NCI-H510A (cell line): ENCODE measurements at regions not wholly inside any gene's neighbourhood (a gene's known extent, or its start where the extent isn't known, plus 50 kb on each side); places are given as distances from the start of the nearest gene placed in this dataset.
"Not testable (repeated sequence)": the region's sequence is repeated elsewhere in the genome, so short reads cannot be mapped to it uniquely, and the experiment has no call there.

ENCODE experiments used
- DNase-seq: peaks from one replicate; lab custom pipeline; 2025; lab: John Stamatoyannopoulos, UW

DNA sequence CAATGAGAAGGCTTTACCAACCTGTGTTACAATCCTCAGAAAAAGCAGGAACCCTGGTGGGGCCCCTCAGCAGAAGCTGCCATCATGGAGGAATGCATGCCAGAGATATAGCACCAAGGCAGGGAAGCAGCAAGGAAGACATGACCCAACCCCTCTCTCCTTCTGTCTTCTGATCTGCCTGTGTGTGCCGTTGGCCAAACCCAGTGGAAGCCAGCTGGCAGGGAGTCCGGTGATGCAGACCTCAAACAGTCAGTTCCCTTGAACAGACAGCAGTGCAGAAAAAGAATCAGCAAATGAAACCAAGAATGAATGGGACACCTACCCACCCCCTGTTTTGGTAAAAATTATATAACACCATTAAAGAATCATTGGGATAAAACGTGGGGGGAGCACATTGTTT is 234.2 kb downstream of the ZNF608 start:
- DNase-seq = no peak

DNA sequence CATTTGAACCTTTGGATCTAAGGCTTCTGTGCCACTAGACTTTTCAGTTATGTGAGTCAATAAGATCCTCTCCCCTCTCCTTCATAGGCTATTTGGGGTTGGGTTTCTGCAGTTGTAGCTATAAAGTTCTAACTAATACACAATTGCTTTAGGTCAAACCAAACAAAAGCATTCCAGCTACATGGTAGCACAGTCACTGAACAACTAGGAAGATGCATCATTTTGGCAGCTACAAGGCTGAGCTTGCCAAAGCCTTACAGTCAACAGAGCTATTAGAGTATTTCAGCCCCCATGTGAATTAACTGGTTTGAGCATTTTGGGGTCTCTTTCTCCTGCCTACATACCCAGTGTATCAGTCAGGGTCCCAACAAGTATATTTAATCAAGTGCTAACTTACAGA is 234.6 kb downstream of the ZNF608 start:
- no peak for DNase-seq

DNA sequence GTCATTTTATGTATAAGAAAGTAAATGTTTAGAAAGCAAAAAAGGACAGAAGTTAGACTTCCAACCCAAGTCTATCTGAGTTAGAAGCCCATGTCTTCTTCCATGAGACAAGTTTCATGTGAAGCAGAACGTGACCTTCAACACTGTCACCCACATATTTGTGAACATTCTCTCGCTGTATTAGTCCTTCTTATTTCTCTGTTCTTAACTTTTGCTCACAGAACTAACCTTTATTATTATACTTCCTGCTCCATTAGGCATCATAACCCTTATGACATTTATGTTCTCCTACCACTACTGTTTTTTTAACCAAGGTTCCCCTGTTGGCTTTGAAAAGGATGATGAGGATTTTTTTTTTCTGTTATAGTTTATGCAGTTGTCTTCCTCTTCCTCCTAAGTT is 238.8 kb downstream of the ZNF608 start:
- no peak for DNase-seq

DNA sequence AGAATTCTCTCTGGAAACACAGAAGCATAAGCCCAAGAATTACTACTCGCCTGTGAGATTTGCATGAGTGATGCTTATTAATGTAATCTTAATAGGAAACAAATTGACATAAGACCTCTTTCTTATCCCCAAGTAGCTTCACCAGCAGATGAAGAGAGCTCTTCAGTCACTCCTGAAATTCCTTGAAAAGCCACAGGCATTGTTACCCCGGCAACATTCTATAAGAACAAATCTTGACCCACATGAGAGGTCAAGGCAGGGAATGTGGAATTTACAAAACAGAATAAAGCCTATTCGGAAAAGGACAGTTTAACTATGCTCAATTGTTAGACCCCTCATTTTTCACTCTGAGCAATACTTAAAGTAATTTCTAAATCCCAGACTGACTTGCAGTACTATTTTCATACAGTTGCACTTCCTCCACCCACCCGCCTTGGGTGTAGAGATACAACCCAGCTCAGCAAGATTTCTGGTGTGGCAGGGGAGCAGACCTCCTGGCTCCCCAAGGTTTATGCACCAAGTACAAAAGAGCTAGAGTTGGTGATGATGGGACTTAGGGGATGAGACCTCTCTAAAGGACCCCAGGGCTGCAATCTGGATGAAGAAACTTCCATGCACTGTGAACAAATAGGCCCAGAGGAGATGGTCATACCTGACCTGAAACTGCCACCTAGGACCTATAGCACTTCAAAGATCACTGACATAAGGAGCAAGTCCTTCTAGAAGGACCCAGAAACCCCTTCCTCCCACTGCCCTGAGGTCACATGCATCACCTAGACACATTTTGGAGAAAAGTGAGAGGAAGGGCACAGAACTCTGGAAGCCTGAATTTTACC is 242.1 kb downstream of the ZNF608 start:
- no peak for DNase-seq

DNA sequence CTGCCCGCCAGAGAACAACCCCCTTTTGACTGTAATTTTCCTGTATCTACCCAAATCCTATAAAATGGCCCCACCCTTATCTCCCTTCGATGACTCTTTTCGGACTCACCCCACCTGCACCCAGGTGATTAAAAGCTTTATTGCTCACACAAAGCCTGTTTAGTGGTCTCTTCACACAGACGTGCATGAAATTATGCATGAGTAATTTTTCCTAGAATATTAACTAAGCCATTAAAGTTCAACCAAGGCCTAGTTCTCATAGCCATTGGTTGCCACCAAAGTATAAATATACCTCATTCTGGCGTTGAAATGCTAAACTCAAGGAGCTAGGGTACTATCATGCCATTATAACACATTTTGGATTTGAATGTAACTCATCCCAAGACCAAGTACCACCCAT is 243.9 kb downstream of the ZNF608 start:
- no peak for DNase-seq

DNA sequence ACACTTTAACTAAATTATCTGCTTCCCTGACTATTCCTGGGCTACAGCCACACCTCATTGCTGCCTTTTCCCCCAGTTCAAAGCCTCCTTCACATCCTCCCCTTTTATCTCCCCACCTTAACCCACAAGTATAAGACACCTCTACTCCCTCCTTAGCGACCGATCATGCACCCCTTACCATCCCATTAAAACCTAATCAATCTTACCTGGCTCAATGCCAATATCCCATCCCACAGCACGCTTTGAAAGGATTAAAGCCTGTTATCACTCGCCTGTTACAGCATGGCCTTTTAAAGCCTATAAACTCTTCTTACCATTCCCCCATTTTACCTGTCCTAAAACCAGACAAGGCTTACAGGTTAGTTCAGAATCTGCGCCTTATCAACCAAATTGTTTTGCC is 246.6 kb downstream of the ZNF608 start:
- not testable (repeated sequence) for DNase-seq

DNA sequence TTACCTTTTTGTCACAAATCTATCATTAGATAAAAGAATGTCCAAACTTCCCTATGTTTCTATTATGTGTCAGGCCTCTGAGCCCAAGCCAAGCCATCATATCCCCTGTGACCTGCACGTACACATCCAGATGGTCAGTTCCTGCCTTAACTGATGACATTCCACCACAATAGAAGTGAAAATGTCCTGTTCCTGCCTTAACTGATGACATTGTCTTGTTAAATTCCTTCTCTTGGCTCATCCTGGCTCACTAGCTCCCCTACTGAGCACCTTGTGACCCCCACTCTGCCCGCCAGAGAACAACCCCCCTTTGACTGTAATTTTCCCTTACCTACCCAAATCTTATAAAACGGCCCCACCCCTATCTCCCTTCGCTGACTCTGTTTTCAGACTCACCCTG is 249.5 kb downstream of the ZNF608 start:
- not testable (repeated sequence) for DNase-seq

DNA sequence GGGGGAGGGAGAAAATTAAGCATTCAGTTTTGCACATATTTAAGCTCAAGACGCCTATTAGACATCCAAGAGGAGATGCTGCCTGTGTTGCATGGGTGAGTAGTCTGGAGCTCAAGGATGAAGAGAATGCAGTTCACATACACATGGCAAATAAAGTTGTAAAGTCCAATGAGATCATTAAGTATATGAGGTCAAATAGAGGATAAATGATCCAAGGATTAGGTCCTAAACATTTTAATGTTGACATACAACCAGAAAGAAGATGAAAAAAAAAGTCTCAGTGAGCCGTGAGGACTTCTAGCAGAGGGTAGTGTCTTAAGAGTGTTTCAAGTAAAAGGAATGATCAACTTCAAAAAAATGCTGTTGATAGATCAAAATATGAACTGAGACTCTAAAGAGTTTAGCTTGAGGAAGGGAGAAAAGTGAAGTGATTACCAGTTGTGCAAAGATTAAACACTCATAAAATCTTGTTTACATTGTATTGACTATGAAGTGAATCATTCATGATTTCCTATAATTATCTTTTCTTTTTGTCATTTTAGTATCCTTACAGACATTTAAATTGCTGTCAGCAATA is 251.8 kb downstream of the ZNF608 start:
- no peak for DNase-seq

DNA sequence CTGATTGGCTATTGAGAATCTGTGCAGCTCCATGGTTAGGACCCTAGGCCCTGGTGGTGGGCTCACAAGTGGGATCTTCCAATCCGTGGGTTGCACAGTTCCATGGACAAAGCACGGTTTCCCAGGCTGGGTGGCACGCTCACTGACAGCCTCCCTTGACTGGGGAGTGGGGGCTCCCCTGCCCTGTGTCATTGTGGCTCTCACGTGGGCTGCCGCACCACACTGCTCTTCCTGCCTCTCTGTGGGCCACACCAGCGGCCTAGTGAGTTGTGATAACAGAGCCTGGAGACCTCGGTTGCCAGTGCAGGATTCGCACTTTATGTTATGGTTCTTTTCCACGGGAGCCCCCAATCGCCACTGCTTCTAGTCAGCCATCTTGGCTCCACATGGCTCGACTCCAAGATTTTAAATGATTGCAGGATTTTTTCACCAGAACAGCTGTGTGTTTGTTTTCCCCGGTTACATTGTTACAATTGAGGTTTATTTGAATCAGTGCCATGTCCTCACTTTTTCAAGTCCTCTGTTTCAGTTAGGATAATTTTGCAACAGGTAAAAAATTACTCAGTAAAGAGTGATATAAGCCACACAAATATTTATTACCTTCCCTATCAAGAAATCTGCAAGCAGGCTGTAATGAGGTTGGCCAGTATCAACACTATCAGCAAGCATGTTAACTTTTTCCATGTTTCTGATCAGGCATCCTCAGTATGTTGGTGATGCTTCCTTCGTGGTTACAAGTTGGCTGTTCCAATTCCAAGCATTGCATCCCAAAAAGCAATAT is 253.8 kb downstream of the ZNF608 start:
- DNase-seq = no peak

DNA sequence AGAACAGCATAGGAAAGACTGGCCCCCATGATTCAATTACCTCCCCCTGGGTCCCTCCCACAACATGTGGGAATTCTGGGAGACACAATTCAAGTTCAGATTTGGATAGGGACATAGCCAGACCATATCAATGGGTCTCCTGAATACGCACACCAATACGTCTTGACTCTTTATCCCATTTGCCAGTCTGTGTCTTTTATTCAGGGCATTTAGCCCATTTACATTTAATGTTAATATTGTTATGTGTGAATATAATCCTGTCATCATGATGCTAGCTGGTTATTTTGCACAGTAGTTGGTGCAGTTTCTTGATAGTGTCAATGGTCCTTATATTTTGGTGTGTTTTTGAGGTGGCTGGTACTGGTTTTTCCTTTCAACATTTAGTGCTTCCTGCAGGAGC is 256.1 kb downstream of the ZNF608 start:
- not testable (repeated sequence) for DNase-seq

DNA sequence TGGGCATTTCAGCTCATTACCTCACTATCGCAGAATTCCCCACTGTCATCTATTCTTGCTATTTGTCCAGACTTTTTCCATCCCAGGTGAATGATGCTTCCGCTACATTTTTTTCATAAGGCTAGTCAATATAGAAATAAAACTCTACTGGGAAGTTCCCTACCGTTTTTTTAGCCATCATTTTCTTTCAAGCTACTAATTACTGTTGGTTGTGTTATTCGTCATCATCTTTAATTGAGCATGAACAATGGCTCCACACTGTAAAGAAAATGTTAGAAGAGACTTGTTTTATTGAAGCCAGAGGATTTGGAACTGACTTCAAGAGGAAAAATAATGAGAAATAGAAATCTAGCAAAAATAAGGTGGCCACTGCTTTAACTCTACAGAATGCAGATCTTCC is 265.0 kb downstream of the ZNF608 start:
- DNase-seq = no peak

DNA sequence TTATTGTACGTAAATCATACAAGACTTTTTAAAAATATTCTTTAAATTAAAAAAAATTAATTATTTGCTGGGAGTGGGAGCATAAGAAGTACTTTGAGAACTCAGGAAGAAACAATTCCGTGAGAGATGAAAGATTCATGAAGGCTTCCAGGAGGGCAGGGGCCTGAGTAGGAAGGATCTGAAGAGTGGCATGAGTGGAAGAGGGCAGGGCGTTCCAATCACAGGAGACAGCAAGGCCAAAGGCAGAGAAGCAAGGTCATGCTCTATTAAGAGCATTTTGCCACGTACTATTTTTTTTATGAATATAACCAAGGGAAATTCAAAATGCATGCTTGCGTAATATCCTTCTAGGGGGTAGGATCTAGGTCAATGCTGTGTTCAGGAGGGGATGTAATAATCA is 265.5 kb downstream of the ZNF608 start:
- no peak for DNase-seq

DNA sequence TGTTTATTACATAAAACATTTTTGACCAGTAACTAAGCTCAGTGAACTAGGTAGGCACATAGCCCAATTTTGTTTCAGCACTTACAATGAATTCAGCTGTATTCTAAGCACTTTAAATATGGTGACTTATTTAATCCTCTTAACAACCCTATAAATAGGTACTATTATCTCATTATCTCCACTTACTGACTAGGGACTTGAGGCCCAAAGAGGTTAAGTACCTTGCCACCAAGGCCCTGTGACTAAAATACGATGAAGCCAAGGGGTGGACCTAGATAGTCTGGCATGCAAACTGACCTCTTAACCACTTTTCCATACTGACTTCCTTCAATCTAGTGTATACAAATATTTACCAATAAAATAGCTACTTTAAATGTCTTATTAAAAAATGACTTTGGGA is 266.4 kb downstream of the ZNF608 start:
- DNase-seq = no peak

DNA sequence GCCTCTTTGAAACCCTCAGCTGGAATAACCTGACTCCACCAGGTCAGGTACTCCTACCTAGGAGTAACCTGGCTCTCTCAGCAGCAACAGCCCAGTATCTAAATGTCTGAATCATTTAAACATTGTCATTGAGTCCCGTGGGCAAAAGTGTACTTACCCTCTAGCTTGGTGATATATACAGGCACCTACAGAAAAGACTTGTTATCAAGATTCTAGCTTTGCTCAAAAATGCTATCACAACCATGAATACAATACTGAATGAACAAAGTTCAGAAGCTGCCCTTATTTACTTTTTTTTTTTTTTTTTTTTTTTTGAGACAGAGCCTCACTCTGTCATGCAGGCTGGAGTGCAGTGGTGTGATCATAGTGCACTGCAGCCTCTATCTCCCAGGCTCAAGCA is 268.2 kb downstream of the ZNF608 start:
- DNase-seq = no peak

DNA sequence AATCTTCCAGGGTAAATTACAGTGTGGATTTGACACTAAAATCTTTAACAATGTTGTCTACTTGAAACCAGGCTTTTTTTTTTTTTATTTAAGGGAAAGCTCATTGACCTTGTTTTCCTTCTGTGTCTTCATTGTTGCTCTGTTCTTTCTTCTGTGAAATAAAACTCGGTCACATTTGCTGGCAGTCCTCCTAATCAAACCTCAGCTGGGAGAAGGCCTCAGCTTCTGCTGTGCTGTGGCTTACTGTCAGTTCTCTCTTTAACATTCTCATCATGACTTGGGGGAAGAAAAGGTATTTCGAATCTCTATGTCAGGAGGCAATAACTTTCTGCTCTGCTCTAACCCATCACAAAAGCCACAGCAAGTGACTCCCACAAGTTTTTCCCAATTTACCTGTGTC is 268.9 kb downstream of the ZNF608 start:
- DNase-seq = no peak

DNA sequence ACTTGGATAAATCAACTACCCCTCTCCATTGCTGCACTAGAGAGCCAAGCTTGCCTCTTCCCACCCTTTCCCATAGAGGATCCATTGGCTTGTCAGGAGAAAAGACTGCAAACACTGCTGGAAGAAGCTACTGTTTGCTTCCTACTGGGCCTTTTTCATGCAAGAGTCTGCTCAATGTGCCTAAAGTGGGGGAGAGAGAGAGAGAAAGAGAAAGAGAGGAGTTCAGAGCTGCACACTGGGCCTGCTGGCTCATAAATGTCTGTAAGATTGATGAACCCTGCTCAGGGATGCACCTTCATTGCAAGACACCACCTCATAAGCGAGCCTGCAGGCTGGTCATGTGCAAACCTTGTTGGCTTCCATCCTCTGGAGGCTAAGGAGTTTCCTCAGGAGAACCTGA is 269.4 kb downstream of the ZNF608 start:
- DNase-seq = no peak

DNA sequence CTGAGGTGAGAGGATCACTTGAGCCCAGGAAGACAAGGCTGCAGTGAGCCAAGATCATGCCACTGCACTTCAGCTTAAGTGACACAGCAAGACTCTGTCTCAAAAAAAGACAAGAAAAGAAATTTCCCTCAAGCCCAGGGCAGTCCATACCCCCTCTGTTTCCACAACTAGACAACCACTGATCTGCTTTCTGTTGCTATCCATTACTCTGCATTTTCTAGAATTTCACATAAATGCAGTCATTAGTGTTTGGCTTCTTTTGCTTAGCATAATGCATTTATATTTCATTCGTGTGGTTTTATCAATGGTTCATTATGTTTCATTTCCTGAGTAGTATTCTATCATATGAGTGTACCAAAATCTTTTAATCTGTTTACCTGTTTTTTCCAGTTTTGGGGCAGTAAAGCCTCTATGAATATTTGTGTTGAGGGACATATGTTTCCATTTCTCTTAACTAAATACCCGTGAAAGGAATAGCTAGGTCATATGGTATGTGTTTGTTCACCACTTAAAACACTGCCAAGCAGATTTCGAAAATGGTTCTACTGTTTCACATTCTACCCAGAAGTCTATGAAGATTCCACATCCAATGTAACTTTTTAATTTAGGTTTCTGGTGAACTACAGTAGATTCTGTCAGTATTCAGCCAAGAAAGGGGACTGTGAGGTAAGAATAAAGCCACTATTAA is 271.8 kb downstream of the ZNF608 start:
- no peak for DNase-seq

DNA sequence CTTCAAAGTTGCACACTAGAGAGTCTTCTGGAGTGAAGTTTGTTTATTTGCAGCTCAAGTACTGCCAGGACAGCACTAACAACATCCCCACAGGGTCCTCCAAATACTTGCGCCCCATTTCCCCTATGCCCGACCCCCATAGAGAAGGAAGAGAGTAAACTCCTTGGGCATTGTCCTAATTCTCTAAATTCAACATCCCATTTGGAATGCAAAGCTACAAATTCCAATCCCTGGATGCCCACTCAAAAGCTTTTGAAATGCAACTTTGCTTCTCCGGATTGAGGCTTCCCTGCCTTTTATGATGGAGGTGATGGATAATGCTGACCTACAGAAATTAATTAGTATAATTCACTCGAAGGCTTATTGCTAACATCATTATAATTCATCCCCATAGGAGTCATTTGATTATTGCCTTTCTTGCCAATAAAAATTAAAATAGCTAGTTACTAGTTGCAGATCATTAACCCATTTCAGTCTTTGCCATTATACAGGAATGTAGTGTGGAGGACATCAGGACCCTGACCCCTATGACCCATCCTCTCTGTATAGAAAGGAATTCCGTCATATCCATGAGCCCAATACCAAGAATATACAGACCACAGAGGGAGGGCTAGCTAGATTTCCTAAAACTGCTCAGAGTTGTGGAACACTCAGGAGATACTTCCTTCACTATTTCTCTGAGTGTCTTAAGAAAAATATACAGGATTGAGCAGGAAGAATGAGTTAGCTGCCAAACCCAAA is 277.6 kb downstream of the ZNF608 start:
- no peak for DNase-seq

DNA sequence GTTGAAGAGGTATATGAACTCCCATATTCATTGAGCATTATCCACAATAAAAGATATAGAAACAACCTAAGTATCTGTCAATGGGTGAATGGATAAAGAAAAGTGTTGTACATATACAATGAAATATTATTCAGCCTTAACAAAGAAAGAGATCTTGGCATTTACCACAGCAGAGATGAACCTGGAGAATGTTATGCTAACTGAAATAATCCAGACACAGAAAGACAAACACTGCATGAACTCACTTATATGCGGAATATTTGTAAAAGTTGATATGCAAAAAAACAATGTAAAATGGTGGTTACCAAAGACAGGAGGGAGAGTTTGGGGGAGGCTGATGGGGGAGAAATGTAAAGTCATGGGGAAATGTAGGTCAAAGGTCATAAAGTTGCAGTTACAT is 278.7 kb downstream of the ZNF608 start:
- no peak for DNase-seq

DNA sequence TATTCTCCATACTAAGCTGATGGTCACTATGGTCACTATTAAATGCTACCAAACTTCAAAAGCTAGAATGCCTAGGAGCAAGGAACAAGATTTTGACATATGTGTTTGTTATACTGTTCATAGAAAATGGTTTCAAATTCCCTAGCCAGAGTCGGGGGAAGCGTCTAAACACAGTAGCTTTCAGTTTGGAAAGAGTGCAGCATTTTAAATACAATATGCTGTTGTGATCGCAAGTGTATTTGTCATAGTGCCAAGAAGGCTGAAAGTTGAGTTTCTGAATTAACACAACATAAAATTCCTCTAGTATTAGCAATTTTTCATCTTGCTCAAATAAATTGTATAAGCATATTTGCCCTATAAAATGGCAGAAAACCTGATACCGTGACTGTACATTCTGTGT is 280.4 kb downstream of the ZNF608 start:
- no peak for DNase-seq

DNA sequence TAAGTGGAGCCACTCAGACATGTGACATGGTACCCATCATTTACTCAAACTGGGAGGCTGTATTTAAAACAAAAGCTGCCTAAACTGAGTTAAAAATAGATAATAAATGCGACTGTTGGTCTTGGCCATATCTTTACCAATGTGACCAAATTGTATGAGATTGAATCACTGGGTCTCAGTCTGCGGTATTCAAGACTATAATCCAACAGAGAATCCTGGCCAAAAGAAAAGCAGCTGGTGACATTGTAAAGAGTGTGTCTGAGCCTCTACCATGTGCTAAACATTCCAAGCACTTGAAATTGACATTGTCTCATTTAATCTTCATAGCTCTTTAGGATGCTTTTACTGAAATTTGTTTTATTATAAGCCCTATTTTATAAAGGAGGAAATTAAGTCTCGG is 282.6 kb downstream of the ZNF608 start:
- DNase-seq = no peak

DNA sequence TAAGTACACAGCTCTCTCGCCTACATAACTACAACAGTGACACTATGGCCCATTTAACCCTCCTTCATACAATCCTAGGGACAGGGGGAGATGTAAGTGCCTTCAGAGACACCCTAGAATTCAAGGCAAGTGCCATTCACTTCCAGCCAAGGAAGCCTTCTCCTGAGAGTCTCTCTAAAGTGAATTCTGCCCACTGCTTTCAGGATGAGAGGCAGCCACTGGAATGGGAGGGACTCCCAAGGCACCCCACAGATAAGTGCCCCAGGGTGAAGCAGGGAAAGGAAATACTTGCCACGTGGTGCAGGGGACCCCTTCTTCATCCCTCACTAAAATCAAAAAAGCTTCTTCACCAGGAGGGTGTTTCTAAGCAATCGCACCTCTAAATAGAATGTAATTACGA is 283.7 kb downstream of the ZNF608 start:
- no peak for DNase-seq
